GM10266 (cell line): ENCODE measurements at regions not wholly inside any gene's neighbourhood (a gene's known extent, or its start where the extent isn't known, plus 50 kb on each side); places are given as distances from the start of the nearest gene placed in this dataset.
"Not testable (repeated sequence)": the region's sequence is repeated elsewhere in the genome, so short reads cannot be mapped to it uniquely, and the experiment has no call there.

Experiments
- DNase-seq: peaks from one replicate; pipeline ENCODE4 v3.0.0; 2012; ENCODE audit errors: extremely low spot score
- TF ChIP-seq, protein P1 (sequence below): IDR thresholded peaks from 2 replicates; pipeline ENCODE4 v1.5.1; 2012; ENCODE audit warnings: mild to moderate bottlenecking, low read depth; ENCODE audit not compliant: control insufficient read depth, insufficient read depth; ENCODE audit errors: missing control alignments

DNA sequence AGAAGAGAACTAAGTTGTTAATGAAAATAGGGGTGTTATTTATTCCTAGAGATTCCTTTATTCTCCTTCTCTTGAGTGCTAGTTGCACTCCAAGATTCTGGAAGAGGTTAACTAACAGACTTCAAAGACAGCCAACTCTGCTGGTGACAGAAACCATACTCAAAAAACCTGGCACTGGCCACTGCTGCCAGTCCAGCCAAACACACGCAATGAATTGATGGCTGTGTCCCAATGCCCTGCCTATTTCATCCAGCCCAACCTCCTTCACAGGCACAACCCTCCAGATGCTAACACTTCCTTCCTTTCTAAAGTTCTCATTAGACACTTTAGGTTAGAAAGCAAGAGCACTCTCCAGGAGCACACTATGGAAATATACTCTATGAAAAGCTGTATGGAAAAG is 150.8 kb upstream of the C11orf58 start:
- no peak for DNase-seq
- TF ChIP-seq, protein P1, sequence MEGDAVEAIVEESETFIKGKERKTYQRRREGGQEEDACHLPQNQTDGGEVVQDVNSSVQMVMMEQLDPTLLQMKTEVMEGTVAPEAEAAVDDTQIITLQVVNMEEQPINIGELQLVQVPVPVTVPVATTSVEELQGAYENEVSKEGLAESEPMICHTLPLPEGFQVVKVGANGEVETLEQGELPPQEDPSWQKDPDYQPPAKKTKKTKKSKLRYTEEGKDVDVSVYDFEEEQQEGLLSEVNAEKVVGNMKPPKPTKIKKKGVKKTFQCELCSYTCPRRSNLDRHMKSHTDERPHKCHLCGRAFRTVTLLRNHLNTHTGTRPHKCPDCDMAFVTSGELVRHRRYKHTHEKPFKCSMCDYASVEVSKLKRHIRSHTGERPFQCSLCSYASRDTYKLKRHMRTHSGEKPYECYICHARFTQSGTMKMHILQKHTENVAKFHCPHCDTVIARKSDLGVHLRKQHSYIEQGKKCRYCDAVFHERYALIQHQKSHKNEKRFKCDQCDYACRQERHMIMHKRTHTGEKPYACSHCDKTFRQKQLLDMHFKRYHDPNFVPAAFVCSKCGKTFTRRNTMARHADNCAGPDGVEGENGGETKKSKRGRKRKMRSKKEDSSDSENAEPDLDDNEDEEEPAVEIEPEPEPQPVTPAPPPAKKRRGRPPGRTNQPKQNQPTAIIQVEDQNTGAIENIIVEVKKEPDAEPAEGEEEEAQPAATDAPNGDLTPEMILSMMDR = no peak

DNA sequence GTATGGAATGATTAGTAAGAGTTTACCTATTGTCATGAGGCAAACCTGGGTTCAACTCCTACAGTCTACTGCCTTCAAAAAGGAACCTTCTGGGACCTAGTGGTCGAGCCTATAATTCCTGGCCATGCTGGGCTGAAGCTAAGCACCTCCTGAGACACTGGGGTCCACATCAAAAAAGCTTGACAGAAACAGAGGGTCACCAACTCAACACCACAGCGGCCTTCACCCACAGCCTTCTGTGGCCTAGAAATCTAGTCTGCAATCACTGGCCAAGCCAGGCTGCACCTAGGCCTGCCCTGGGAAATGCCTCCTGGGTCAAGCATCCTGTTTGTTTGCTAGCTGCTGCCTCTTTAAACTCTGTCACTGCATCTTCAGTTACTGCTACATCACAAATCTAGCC is 153.9 kb upstream of the C11orf58 start:
- no peak for DNase-seq
- TF ChIP-seq, protein P1 = no peak

DNA sequence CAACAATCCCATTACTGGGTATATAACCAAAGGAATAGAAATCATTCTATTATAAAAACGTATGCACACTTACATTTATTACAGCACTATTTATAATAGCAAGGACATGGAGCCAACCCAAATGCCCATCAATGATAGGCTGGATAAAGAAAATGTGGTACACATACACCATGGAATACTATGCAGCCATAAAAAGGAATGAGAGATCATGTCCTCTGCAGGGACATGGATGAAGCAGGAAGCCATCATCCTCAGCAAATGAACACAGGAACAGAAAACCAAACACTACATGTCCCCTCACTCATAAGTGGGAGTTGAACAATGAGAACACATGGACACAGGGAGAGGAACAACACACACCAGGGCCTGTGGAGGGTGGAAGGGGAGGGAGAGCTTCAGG is 157.4 kb upstream of the C11orf58 start:
- DNase-seq = not testable (repeated sequence)

DNA sequence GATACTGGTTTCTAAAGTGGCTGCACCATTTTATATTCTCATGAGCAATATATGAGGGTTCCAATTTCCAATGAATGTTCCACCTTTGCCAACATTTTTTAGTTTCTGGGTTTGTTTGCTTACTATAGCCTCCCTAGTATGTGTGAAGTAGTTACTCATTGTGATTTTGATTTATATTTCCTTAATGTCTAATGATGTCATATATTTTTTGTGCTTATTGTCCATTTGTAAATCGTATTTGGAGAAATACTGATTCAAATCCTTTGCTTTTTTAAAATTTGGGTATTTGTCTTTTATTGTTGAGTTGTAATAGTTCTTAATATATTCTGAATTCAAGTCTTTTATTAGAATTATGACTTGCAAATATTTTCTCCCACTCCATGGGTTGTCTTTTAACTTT is 161.0 kb upstream of the C11orf58 start:
- no peak for DNase-seq
- TF ChIP-seq, protein P1 = no peak

DNA sequence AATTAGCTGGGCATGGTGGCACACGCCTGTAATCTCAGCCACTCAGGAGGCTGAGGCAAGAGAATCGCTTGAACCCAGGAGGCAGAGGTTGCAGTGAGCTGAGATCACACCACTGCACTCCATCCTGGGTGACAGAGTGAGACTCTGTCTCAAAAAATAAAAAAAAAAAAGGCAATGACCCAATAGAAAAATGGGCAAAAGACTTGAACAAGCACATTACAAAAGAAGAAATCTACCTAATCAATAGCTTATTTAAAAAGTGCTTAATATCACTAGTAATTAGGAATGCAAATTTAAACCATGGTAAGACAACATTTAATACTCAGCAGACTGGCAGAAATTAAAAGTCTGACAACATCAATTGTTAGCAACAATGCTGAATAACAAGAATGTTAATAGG is 163.6 kb upstream of the C11orf58 start:
- not testable (repeated sequence) for DNase-seq

DNA sequence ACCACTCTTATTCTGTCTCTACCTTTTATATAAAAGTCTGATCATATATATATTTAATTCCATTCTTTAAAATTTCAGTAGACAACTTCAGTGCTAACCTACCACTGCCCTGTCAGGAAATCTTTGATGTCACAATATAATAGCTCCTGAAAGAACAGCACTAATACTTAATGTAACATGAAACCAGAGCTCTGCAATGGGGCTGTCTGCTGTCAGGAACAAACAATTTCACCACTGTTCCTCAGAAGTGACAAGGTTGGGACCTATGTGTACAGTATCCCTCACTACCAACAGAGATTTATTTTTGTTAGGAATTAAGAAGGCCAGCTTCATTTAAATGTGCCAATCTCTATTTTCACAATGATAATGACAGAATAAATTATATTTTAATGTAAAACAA is 165.5 kb upstream of the C11orf58 start:
- DNase-seq = no peak
- TF ChIP-seq, protein P1 = no peak

DNA sequence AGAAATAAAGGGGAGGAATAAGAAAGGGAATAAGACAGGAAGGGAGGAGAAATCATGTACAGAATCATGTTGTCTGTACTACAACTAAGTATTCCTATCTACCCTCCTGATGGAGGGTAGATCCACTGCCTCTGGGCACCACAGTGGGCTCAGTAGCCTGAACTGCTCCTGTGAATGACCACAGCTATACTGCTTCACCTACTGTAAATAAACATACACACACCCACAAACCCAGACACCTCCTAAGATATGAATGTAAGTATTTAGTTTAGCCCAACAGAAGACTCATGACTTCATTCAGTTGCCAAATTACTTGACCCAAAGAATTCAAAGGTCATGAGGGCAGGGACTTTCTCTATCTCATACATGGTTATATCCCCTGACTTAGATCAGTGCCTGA is 177.3 kb upstream of the C11orf58 start:
- no peak for DNase-seq
- TF ChIP-seq, protein P1 = no peak

DNA sequence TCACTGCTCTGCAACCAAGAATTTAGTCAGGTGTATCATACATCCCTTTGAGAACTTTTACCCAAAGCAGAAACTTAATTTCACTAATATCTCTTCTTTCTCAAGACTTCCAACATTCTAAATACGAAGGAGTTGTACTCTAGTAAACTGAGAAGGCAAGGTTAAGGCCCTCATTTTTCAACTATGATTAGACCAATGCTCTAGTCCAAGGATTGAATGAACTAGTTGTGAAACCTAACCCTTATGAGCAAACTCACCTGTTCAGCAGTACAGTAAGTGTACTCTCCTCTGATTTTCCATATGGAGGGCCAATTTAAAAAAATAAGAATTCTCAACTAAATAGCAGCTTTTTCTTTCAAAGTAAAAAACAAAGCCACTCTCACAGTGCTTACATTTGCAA is 180.0 kb upstream of the C11orf58 start:
- DNase-seq = no peak
- TF ChIP-seq, protein P1 = no peak

DNA sequence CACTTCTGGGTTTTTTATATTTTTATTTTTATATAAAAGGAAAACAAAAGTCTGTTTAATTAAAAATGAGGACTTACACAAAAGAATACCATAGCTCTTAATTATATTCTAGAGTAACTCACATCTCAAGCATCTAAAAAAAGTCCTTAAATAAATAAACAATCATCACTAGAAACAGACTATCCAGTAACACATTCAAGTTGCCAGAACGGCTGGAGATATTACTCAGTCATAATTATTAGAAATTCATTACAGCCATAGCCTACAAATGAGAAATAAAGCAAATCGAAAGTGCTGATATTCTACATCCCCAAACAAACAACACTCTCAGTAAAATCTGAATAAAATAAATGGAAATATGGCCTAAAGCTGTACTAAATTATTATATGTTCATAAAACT is 182.5 kb upstream of the C11orf58 start:
- DNase-seq = no peak
- TF ChIP-seq, protein P1 = no peak
